ENCODE measurements at regions not wholly inside any gene's neighbourhood (a gene's known extent, or its start where the extent isn't known, plus 50 kb on each side); places are given as distances from the start of the nearest gene placed in this dataset.

DNA sequence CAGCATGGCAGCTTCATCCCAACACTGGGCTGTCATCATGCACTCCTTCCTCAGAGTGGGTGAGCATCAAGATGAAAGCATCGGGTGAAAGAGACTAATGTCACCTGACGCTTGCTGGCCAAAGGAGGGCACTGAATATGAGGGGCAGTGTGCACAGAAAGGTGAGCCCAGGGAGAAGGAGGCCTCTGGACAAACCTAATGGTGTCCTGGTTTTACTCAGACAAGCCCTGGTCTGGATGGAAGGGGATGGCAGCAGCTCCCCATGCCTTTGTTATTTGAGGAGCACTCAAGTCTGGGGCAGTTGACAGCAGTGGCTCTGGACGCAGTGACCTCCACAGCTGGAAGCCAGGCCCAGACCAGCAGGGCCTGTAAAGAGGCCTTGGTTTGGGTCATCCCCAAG is 209.7 kb downstream of the SMAD2 start:
- no peaks in the 10 kb centered on the region for H3F3A ChIP-seq (replicated peaks; ENCODE audit: insufficient read depth)
- WGBS (ENCODE audit: low lambda C conversion rate) = 39% methylated on average over 3 of the region's 3 CpGs
- H4K20me1 ChIP-seq (ENCODE audit: insufficient read depth) = no peaks in the 10 kb centered on the region
- CTCF ChIA-PET = no interaction called here
- POLR2A ChIA-PET = no interaction called here
- no peaks in the 10 kb centered on the region for H3K9me2 ChIP-seq
- H3K4me3 ChIP-seq (ENCODE audit: low read depth in 2 of 2, low read length in 1 of 2) = no peak overlapping the region
- no peaks in the 10 kb centered on the region for H3K36me3 ChIP-seq (replicated peaks in 1 of 2; ENCODE audit: control insufficient read depth in 1 of 2, insufficient read depth in 2 of 2, low read length in 1 of 2)
- H3K27me3 ChIP-seq (ENCODE audit: insufficient read depth) = no peaks in the 10 kb centered on the region
- no peak overlapping the region for H2AFZ ChIP-seq (ENCODE audit: low read depth)
- H3K9me3 ChIP-seq = no peaks in the 10 kb centered on the region
- no peaks in the 10 kb centered on the region for H3K79me2 ChIP-seq (ENCODE audit: insufficient read depth)
- H3K4me1 ChIP-seq (ENCODE audit: control insufficient read depth in 1 of 2, insufficient read depth in 2 of 2, low read depth in 1 of 2, low read length in 1 of 2) = no peaks in the 10 kb centered on the region
- no peak overlapping the region for H3K4me2 ChIP-seq
- H3K9ac ChIP-seq = no peak overlapping the region
- TF ChIP-seq JUND (IDR thresholded peaks at IDR 0.05) (no peak), USF2 (IDR thresholded peaks at IDR 0.05; ENCODE audit: borderline replicate concordance, low read depth, low read length) (no peak), RFX5 (IDR thresholded peaks at IDR 0.05; ENCODE audit: low read length) (no peak), POLR2AphosphoS5 (IDR thresholded peaks at IDR 0.05; ENCODE audit: low read depth, low read length) (no peak), IRF3 (IDR thresholded peaks at IDR 0.05; ENCODE audit: low read depth, low read length) (no peak), EZH2phosphoT487 (IDR thresholded peaks at IDR 0.05; ENCODE audit: borderline replicate concordance, low read depth) (no peak), SIN3A (IDR thresholded peaks at IDR 0.05; ENCODE audit: borderline replicate concordance, low read depth, low read length) (no peak), RCOR1 (IDR thresholded peaks at IDR 0.05; ENCODE audit: low read length) (no peak), TAF1 (IDR thresholded peaks at IDR 0.05; ENCODE audit: borderline replicate concordance, low read depth, low read length) (no peak), CTCF (IDR thresholded peaks at IDR 0.05) (no peak)
- no peak overlapping the region for H3K27ac ChIP-seq (ENCODE audit: low read depth in 2 of 2, low read length in 1 of 2)
- no peak for DNase-seq

DNA sequence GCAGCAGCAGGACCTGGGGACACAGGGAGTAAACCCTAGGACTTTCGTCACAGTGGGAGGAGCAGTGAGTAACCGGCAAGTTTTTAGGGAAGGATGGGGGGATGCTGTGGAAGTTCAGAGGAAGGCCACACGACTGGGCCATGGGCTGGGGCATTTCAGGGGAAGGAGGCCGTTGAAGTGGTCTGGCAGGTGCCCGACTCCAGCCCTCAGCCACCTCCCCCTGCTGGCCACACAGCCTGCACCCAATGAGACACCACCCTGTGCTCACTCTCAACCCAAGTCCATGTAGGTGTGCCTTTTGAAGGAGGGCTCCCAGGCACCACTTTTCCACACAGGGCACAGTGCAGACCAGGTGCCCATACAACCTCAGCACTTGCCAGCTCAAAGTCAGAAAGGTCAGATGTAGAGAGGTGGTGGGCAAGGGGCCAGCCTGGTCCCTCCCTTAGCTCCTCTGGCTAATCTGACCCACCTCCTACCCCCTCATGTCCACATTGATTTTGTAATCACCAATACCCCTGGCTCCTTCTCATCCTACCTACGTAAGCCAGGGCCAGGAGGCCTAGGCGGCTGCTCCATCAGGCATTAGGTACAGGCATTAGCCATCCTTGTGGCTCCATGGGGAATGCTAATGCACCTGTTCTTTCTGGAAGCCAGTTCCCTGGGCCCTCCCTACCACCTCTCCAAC is 211.2 kb downstream of the SMAD2 start:
- 44% methylated on average over 5 of the region's 7 CpGs for WGBS (ENCODE audit: low lambda C conversion rate)
- Histone ChIP-seq H3K79me2 (ENCODE audit: insufficient read depth) (no peaks in the 10 kb centered on the region), H3K9ac (no peak overlapping the region), H3K4me1 (ENCODE audit: control insufficient read depth in 1 of 2, insufficient read depth in 2 of 2, low read depth in 1 of 2, low read length in 1 of 2) (no peaks in the 10 kb centered on the region), H3K4me2 (no peak overlapping the region), H3K36me3 (replicated peaks in 1 of 2; ENCODE audit: control insufficient read depth in 1 of 2, insufficient read depth in 2 of 2, low read length in 1 of 2) (no peaks in the 10 kb centered on the region), H4K20me1 (ENCODE audit: insufficient read depth) (no peaks in the 10 kb centered on the region), H3K9me2 (no peaks in the 10 kb centered on the region), H3K4me3 (ENCODE audit: low read depth in 2 of 2, low read length in 1 of 2) (no peak overlapping the region), H3K9me3 (no peaks in the 10 kb centered on the region), H3K27ac (ENCODE audit: low read depth in 2 of 2, low read length in 1 of 2) (no peak overlapping the region), H2AFZ (ENCODE audit: low read depth) (no peak overlapping the region), H3K27me3 (ENCODE audit: insufficient read depth) (no peaks in the 10 kb centered on the region), H3F3A (replicated peaks; ENCODE audit: insufficient read depth) (no peaks in the 10 kb centered on the region)
- TF ChIP-seq FOXJ3 (CRISPR knock-in tag; IDR thresholded peaks at IDR 0.05) (no peak), FOXM1 (IDR thresholded peaks at IDR 0.05; ENCODE audit: low read depth) (no peak), YY1 (IDR thresholded peaks at IDR 0.05; ENCODE audit: low read depth) (no peak), MEF2A (IDR thresholded peaks at IDR 0.05; ENCODE audit: borderline replicate concordance, low read depth) (no peak), RXRA (IDR thresholded peaks at IDR 0.05; ENCODE audit: borderline replicate concordance, low read depth) (no peak), NRF1 (IDR thresholded peaks at IDR 0.05; ENCODE audit: low read depth, low read length) (no peak)
- ChIA-PET POLR2A (no interaction called here), CTCF (interaction anchor here (1.4 kb wide), 1 partner anchor 30 kb away, joined by 4 read pairs; no protein-coding TSS in a partner anchor)
- DNase-seq = no peak

Measured in SK-N-SH (cell line).